Osteocyte (in vitro differentiated cells): ENCODE measurements at regions not wholly inside any gene's neighbourhood (a gene's known extent, or its start where the extent isn't known, plus 50 kb on each side); places are given as distances from the start of the nearest gene placed in this dataset.

Experiments used
- DNase-seq: peaks from one replicate; pipeline ENCODE4 v3.0.0; 2021; ENCODE audit warnings: mixed read lengths; ENCODE audit not compliant: unreplicated experiment; ENCODE audit errors: extremely low spot score
- H3K27ac Mint-ChIP-seq: one replicate; pipeline ENCODE4 v1.8.0; 2021; ENCODE audit warnings: mild to moderate bottlenecking, mixed read lengths; ENCODE audit not compliant: unreplicated experiment
- H3K27me3 Mint-ChIP-seq: one replicate; pipeline ENCODE4 v1.8.0; 2021; ENCODE audit warnings: mixed read lengths; ENCODE audit not compliant: unreplicated experiment
- H3K36me3 Mint-ChIP-seq: one replicate; pipeline ENCODE4 v1.8.0; 2021; ENCODE audit warnings: mixed read lengths; ENCODE audit not compliant: unreplicated experiment
- H3K4me1 Mint-ChIP-seq: one replicate; pipeline ENCODE4 v1.8.0; 2021; ENCODE audit warnings: mixed read lengths; ENCODE audit not compliant: unreplicated experiment
- H3K4me3 Mint-ChIP-seq: one replicate; pipeline ENCODE4 v1.8.0; 2021; ENCODE audit warnings: mild to moderate bottlenecking, moderate library complexity, mixed read lengths; ENCODE audit not compliant: unreplicated experiment
- H3K9me3 Mint-ChIP-seq: one replicate; pipeline ENCODE4 v1.8.0; 2021; ENCODE audit warnings: mixed read lengths; ENCODE audit not compliant: unreplicated experiment
- CTCF ChIP-seq: fragments of 200-600 bp; sonication (generic); IDR thresholded peaks from 2 replicates; pipeline ENCODE4 v1.5.0; 2021; ENCODE audit warnings: antibody characterized with exemption, mild to moderate bottlenecking, moderate library complexity

GRCh38 chr7:117929237-117929636 lies 56.0 kb upstream of the CTTNBP2 start:
- H3K4me3 Mint-ChIP-seq = no peak overlapping the region
- no peak overlapping the region for H3K27ac Mint-ChIP-seq
- no peaks in the 10 kb centered on the region for H3K36me3 Mint-ChIP-seq
- TF ChIP-seq CTCF = no peak
- peaks cover 12% of the 10 kb centered on the region for H3K9me3 Mint-ChIP-seq
- no peak for DNase-seq
- H3K4me1 Mint-ChIP-seq = no peaks in the 10 kb centered on the region
- peaks cover 8% of the 10 kb centered on the region for H3K27me3 Mint-ChIP-seq

GRCh38 chr7:117931314-117931713 lies 58.1 kb upstream of the CTTNBP2 start:
- H3K27ac Mint-ChIP-seq = no peak overlapping the region
- peaks cover 7% of the 10 kb centered on the region for H3K9me3 Mint-ChIP-seq
- no peaks in the 10 kb centered on the region for H3K4me1 Mint-ChIP-seq
- H3K27me3 Mint-ChIP-seq = peaks cover 4% of the 10 kb centered on the region
- no peak overlapping the region for H3K4me3 Mint-ChIP-seq
- H3K36me3 Mint-ChIP-seq = no peaks in the 10 kb centered on the region
- DNase-seq = no peak
- TF ChIP-seq CTCF = no peak

- TF ChIP-seq CTCF = no peak
- H3K4me3 Mint-ChIP-seq = no peak overlapping the region
- peaks cover 13% of the 10 kb centered on the region for H3K9me3 Mint-ChIP-seq
- no peaks in the 10 kb centered on the region for H3K4me1 Mint-ChIP-seq
- no peaks in the 10 kb centered on the region for H3K36me3 Mint-ChIP-seq
- DNase-seq = no peak
- H3K27ac Mint-ChIP-seq = no peak overlapping the region
- H3K27me3 Mint-ChIP-seq = no peaks in the 10 kb centered on the region
These were observed 64.0 kb upstream of the CTTNBP2 start for GRCh38 chr7:117937049-117937752.

- no peaks in the 10 kb centered on the region for H3K27me3 Mint-ChIP-seq
- TF ChIP-seq CTCF = no peak
- H3K9me3 Mint-ChIP-seq = peaks cover 17% of the 10 kb centered on the region
- H3K4me1 Mint-ChIP-seq = no peaks in the 10 kb centered on the region
- H3K27ac Mint-ChIP-seq = no peak overlapping the region
- no peaks in the 10 kb centered on the region for H3K36me3 Mint-ChIP-seq
- no peak for DNase-seq
- H3K4me3 Mint-ChIP-seq = no peak overlapping the region
These were observed 64.7 kb upstream of the CTTNBP2 start for GRCh38 chr7:117937753-117938483.

GRCh38 chr7:117941138-117941810 lies 68.0 kb upstream of the CTTNBP2 start:
- Mint-ChIP-seq H3K9me3 (peaks cover 11% of the 10 kb centered on the region), H3K27me3 (no peaks in the 10 kb centered on the region), H3K4me3 (no peak overlapping the region), H3K27ac (no peak overlapping the region), H3K36me3 (no peaks in the 10 kb centered on the region), H3K4me1 (peaks cover 16% of the 10 kb centered on the region)
- no peak for DNase-seq
- TF ChIP-seq CTCF = no peak
